ENCODE measurements at regions not wholly inside any gene's neighbourhood (a gene's known extent, or its start where the extent isn't known, plus 50 kb on each side); places are given as distances from the start of the nearest gene placed in this dataset.
A peak's percentile ranks its signal among the peaks of the same experiment; 100 is the strongest.
"Not testable (repeated sequence)": the region's sequence is repeated elsewhere in the genome, so short reads cannot be mapped to it uniquely, and the experiment has no call there.

DNA sequence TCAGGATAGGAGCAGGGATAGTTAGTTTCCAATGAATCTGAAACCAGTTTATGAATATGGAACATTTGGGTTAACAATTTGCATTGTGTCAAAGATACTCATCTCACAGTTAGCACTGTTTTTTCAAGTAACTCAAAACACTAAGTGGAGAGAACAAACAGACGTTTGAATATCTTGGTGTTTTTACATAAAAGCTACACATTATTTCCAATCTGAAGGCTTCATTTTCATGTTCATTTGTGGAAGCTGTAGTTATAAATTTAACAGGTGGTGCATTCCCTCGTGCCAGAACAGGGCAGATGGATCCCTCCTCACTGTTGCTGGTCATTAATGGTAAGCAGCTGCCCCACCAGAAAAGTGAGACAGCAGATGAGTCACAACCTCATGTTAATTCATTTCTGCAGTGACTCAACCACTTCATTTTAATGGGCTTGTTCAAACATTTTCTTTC lies 286.9 kb downstream of the TMX3 start:
- peak; percentile 32 for DNase-seq

DNA sequence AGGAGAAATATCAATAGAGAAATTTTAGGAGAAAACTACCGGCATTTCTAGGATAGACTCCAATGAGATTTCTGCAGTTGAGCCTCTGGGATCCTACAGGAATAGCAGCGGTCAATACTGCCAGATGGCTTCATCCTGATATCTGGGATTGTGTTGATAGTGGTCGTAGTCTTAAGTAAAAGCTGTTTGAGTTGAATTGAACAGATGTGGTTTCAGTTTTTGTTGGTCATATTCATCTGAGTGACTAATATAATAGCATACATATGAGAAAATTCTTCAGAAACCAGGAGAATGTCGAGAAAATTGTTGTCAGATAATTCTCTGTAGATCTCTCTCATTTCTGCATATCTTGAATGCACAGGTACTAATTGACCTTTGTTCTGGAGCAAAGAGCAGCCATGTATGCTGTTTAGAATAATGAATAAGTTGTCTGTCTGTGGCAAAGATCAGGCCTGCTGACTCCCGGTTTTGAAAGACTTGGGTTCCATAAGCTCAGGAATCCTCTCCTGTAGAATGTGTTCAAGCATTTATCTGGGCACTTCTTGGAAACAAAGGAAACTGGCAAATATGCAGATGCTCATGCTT lies 288.1 kb downstream of the TMX3 start:
- DNase-seq = no peak

DNA sequence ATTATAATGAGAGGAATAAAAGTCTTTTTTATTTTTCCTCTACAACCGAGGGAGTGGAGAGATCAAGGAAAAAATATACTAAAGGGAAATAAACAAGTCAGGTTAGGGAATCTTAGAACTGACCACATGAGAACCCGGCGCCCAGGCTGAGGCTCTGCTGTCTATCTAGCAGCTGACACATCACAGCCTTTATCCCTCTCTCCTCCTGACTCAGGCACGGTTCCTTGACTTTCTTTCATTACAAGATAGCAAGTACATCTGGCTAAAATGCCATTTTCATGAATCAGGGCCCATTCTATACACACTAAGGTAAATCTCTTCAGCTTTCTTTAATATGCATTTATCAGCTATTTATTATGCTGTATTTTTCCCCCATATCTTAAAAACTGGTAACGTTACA lies 296.0 kb downstream of the TMX3 start:
- DNase-seq = no peak

DNA sequence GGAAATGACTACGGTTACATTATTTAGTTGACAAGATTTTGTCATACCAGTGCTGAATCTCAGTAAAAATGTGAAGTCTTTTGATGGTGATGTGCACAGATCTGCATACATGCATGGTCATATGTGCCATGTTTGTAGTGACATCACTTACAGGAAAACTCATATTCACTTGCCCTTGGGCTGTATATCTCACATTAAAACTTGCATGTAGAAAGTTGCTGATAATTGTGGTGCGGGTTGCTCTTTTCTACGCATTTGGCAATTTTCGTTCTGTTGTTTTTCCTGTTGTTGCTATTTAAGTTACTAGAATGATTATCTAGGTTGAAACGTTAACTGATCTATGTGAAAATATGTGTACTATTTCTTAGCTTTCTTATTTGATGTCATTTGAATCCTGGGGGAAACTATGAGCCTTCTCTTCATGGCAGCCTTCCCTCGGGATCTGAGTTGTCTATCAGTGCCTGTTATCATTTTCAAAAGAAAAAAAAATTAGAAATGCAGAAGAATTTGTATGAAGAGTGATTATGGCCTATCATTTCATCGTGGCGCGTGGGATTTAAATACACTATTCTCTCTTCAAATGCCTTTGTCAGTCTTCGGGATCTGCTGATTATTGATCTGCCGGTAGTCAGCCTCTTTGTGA lies 296.6 kb downstream of the TMX3 start:
- no peak for DNase-seq

DNA sequence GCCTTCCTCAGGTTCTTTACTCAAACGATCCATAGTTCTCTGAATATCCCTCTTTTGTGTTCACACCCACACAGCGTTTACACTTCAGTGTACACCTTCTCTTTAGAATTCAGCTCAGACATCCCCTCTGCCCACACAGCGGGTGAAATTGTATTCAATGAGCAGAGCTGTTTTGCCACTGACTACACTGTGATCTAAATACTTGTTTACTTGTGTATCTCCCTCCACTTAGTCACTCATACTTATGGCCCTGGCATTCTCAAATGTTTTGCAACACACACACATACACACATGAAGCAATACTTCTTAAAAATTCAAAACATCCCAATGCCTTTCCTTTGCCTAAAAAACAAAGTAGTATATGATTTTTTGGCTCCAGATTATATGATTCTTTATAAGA lies 297.1 kb downstream of the TMX3 start:
- no peak for DNase-seq

DNA sequence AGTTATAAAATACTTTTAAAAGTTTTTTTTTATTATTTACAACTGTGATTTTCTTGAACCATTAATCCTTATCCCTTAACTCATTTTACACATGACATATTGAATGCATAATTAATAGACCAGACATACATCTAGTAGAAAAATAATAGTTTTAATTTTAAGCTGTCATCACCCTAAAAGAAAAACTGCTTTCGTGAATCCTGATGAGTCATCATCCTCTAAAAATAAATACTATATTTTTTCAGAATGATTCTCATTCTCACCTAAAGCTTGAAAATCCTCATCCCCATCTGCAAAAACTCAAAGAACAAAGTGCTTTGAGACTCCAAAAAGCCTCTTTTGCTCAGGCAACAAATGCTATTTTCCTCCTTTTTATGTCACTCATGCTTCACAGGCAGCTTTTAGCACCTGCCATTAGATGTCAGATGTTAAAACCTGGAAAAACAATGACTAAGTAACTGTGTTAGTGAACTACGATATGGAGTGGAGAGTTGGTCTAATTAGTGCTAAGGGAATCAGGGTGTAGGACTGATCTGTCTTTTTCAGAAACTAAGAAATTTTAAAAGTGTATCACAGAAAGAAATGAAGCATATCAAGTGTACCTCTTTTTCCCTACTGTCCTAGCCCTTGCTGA lies 297.6 kb downstream of the TMX3 start:
- DNase-seq = no peak

DNA sequence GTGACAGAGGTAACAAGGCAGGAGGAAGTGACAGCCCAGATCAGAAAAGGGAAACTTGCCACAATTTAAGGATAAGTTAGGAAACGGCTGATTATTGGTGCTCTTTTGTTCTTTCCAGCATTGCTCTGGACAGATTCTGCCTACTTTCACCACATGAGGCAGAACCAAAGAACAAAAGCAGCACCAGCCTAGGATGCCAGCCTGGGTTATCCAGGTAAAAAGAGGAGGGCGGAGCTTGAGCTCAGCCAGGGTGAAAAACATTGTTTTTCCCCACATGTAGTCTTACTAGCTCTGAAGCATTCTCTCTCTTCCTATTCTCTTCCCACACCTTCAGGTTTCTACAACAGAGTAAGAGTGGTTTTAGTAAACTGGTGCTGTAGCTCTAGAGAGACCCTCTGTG lies 300.5 kb downstream of the TMX3 start:
- no peak for DNase-seq

DNA sequence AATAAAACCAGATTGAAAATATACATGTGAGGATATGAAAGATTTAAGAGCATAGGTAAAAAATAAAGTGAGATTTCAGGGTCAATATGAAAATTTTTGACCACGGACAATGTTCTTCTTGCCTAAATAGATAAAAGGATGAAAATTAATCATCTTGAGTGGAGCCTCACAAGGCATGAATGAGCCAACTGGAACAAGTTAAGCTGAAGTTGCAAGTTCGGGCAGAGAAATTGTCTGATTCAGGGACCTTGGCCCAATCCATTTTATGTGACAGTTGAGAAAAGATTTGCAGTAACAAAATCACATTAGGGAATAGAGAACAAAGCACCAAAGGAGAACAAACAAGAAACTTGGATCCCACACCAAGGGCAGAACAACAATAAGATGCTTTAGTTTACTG lies 305.3 kb downstream of the TMX3 start:
- DNase-seq = no peak

DNA sequence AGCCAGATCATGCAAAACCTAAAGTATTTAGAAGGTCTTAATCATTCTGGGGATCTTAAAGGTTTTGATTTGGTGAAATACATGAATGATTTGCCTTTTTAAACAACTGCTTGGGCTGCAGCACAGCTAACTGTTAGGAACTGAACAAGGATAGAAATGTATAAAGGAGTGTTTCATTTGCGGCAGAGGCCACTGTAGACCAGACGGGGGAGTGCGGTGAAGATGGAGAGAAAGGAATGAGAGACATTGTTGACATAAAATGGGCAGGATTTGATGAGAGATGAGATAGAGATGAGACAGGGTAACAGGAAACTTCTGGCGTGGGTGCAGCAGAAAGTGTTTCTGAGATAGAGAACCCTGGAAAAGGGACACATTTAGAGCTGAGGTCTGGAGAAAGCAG lies 308.1 kb downstream of the TMX3 start:
- no peak for DNase-seq

DNA sequence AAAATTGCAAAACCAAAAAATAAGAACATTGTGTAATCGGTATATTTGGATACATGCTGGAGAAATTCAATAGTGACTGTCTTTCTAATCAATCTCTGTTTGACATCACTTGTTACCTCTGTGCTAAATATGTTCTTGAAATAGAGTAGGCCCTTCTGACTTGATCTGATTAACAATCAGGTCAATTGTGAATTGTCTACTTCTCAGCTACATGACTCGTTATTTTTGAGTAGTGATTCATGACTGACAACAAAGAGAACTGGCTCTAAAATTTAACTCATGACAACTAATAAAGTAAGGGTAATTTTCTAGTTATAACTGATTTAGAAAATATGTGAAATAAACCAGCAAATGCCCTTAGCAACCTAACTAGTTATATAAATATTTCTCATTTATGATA lies 312.1 kb downstream of the TMX3 start:
- no peak for DNase-seq

DNA sequence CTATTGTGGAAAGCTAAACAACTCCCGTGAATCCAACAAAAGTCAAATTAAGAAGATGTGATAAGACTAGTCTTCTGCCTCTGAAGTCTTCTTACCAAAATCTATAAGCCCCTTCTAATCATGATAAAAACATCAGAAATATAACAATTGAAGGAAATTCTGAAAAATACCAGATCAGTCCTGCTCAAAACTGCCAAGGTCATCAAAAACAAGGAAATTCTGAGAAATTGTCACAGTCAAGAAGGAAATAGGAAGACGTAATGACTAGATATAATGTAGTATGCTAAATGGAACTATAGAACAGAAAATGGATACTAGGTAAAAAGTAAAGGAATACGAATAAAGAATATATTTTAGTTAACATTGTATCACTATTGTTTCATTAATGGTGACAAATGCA lies 314.0 kb downstream of the TMX3 start:
- no peak for DNase-seq

DNA sequence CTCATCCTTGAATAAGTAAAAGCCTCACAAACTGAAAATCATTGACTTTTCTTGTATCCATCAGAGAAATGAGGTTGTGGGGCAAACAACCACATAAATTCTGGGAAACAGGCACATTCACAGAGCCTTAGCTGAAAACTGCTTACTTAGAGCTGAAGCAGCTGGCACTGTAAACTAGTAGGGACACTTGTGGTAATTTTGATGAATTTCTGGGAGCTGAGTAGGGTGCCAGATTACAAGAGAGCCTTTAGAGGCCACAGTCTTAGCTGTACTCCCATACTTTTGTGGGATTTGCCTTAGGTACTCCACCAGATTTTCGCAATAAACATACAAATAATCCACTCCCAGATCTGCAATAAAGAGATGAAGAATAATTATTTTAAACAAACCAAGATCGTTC lies 315.2 kb downstream of the TMX3 start:
- no peak for DNase-seq

DNA sequence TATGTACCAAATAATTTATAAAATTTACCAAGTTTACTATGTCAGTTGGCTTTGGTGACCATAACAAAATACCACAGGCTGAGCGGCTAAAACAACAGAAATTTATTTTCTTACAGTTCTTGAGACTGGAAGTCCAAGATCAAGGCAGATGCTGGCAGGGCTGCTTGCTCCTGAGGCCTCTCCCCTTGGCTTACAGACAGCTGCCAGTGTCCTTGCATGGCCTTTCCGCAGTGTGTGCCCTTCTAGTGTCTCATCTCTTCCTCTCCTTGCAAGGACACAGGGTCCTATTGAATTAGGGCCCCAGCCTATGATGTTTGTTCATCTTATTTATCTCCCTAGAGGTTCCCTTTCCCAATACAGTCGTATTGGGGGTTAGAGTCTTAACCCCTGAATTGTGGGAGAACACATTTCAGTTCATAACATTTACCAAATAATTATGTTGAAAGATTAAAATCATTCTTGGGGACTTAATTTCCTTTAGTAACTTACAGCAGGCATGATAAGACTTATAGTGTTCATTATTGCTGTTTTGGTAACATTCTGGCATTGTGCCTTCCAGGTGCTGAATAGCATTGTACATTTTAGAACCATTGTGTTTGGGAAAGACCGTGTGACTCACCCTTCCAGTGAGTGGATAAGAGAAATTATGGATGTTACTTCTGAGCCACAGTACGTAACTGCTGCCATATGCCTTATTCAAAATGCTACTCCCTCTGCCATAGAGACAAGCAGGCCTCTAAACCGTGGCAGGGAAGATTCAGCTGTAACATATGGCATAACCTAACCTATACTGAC lies 317.5 kb downstream of the TMX3 start:
- no peak for DNase-seq

DNA sequence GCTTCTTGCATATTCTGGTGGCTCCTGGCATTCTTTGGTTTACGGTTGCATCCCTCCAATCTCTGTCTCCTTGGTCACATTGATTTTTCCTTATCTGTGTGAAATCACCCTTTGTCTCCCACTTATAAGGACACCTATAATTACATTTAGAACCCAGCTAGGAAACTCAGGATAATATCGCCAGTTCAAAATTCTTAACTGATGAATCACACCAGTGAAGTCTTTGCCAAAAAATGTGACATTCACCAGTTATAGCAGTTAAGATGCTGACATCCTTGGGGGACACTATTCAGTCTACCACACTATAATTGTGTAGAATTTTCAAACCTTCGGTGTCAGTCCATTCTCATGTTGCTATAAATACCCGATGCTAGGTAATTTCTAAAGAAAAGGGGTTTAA lies 320.2 kb downstream of the TMX3 start:
- DNase-seq = no peak

DNA sequence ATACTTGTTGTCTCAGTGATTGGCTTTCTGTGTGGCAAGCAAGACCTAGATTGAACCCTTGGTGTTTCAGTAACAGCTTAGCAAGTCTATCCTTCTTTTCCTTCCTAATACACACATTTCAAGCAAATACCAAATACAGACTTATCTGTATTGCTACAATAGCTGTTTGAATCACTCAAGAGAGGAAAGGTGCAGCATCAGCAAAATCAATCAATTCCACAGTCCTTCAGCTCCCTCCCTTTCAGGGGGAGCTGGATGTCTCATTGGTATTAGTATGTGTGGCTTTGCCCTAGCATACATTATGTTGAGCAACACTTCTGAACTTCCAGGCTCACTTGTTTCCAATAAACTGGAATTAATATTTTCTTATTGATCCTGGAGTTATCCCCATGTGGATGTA lies 323.1 kb downstream of the TMX3 start:
- no peak for DNase-seq

DNA sequence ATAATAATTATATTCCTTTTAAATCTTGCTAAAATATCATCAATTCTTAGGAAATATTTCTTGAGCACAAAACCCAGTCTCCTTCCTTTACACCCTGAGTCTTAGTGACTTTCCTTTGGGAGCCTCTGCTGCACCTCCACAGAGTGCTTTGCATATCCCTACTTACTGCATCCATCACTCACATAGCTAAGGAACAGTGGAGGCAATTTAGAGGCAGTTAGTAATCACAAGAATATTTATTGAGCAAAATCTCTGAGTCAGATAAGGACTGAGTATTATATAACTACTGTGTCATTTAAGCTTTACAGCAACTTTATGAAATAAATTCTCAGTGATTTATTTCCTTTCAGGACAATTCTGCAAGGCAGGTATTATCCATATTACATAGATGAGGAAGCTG lies 327.7 kb downstream of the TMX3 start:
- no peak for DNase-seq

DNA sequence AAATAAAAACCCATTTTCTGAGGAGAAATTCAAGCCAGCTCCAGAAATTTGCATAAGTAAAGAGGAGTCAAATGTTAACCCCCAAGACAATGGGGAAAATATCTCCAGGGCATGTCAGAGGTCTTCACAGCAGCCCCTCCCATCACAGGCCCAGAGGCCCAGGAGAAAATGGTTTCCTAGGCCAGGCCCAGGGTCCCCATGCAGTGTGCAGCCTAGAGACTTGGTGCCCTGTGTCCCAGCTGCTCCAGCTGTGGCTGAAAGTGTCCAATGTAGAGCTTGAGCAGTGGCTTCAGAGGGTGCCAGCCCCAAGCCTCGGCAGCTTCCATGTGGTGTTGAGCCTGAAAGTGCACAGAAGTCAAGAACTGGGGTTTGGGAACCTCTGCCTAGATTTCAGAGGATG lies 330.9 kb downstream of the TMX3 start:
- DNase-seq = not testable (repeated sequence)

DNA sequence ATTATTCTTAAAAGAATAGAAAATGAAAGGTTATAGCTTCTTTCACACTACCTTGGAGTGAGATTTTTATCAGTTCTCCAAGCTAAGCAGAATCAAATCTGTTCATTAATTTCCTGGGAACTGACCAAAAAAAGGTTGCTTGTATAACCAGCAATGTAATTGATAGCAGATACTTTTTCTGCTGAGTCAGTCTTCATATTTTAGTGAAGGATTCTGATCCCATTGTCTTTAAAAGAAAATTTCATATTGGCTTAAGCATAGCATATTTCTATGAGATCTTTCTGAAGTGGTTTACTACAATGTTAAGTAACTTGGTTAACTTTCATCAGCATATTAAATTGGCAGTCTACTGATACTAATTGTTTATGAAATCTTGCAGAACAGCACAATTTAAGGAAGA lies 338.0 kb downstream of the TMX3 start:
- DNase-seq = no peak

DNA sequence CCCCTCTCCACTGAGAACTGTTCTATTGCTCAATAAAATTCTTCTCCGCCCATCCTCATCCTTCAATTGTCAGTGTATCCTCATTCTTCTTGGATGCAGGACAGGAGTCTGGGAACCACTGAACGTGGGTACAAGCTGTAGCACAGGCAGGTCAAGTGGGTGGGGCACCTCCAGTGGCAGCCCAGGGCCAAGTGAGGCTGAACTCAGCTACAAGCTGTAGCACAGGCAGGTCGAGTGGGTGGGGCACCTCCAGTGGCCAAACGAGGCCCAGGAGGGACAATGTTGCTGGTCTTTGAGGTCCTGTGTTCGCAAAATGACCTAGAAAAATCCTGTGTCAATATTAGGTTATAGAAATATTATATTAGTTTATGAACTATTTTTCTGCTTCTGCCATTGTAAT lies 352.0 kb downstream of the TMX3 start:
- DNase-seq = no peak

DNA sequence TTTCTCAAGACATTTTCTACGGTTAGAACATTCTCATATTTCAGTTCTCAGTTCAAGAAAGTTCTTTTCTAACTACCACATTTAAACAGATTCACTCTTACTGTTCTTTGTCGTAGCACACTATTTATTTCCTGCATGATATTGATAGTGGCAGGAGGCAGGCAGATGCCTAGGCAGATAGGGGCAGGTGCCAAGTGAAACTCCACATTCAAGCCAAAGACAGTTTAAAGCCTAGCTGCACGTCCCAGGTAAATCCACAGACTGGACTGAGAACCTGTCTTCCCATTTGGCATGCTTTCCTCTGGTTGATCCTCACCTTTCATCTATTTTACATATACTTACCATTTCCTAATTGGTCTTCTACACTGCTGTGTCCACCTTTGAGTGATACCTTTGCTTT lies 359.3 kb downstream of the TMX3 start:
- no peak for DNase-seq

DNA sequence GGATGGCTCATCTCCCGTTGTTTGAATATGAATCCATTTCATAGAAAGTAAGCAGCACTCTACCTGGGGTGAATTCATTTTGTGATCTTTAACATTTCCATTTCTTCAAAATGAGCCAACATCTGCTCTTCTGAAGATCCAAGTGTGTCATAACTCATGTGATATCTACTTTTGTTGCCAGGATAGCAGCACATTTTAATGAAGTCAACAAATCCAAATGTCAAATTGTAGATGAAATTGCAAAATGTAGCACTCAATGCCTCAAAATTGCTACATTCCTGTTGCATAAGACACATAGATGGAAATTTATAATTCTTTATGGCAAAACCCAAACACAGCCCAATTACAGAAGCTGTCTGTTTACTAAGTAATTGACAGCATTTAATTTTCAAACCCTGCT lies 360.7 kb downstream of the TMX3 start:
- DNase-seq = no peak

DNA sequence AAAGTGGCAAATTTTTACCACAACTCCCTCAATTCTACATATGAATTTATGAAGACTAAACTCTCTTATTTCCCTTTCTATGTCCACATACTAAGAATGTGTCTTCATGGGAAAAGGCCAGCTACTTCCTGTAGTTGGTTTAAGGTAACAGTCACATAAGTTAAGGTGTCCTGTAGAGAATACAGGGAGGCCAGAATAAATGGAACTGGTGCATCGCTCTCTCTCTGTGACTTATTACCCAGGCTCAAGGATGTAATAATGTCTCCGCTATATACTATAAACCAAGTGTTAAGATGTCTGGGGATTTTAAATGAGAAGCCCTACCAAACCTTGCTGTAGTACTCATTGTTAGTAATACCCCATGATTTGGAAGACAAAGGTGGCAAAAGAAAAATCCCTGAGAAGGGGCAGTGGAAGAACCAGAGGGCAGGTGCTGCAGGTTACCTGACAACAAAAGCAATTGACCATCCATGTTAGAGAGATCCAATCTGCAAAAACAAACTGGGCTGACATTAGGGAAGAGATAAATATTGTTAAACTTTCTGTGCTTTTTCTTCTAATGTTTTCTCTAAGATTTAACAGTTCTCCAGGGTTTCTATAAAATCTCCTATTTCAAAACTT lies 372.8 kb downstream of the TMX3 start:
- DNase-seq = no peak

DNA sequence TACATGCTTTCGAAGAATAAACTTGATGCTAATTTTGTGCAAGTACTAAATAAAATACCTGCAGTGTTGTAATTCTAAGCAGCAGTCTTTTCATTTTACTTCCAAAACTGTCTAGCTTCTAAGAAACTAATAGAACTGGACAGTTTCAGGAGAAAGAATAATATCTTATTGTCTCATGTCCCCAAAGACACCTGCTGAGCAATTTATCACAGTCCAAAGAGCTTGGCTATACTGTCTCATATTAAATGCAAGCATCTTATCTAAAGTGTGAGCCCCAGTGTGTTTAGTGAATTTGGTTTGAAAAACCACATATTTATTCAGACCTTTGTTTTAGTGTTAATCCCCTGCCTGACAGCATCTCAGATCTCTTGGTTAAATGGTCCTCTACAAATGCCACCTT lies 374.3 kb downstream of the TMX3 start:
- DNase-seq = no peak

DNA sequence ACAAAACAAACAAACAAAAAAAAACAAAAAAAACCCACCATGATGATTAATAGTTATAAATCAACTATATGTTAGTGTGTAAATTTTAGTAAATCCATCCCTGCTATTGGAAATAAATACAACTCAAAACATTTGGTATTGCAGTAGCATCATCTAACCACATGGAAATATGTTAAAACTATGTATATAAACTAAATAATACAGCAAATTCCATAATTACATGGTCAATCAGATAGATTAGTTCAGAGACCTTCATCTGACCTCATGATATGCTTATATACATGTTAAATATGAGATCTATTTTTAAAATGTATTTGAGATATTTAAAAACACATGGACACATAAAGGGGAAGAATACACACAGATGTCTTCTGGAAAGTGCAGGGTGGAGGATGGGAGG lies 384.2 kb downstream of the TMX3 start:
- no peak for DNase-seq

All from left hindlimb (tissue), 1 donor.